HUES64 (cell line): ENCODE measurements at regions not wholly inside any gene's neighbourhood (a gene's known extent, or its start where the extent isn't known, plus 50 kb on each side); places are given as distances from the start of the nearest gene placed in this dataset.

Experiments used
- H3K27ac ChIP-seq: 2 replicates; pipeline ENCODE4 v1.7.0; 2013; ENCODE audit warnings: low read depth, low read length, inconsistent platforms
- H3K27me3 ChIP-seq: 2 replicates; pipeline ENCODE4 v1.6.1; 2013; ENCODE audit warnings: mild to moderate bottlenecking, low read length; ENCODE audit not compliant: insufficient read depth
- H3K36me3 ChIP-seq: 2 replicates; pipeline ENCODE4 v1.6.1; 2013; ENCODE audit warnings: mild to moderate bottlenecking, low read length; ENCODE audit not compliant: insufficient read depth
- H3K4me1 ChIP-seq: 2 replicates; pipeline ENCODE4 v1.6.1; 2013; ENCODE audit warnings: mild to moderate bottlenecking, low read length, moderate library complexity; ENCODE audit not compliant: insufficient read depth
- H3K4me3 ChIP-seq: 2 replicates; pipeline ENCODE4 v1.5.1; 2013; ENCODE audit warnings: mild to moderate bottlenecking, low read length, moderate library complexity
- H3K9ac ChIP-seq: 2 replicates; pipeline ENCODE4 v1.6.1; 2013; ENCODE audit warnings: mild to moderate bottlenecking, low read depth, low read length
- H3K9me3 ChIP-seq: 2 replicates; pipeline ENCODE4 v1.6.1; 2013; ENCODE audit warnings: low read depth, low read length; ENCODE audit not compliant: insufficient read depth
- WGBS: fragments of 150-250, 120-280 bp; methylation state at CpG from one replicate; pipeline ENCODE4 v1.1.7; 2013; ENCODE audit warnings: missing lambda C conversion rate; 5-methylcytosine and 5-hydroxymethylcytosine counted together

DNA sequence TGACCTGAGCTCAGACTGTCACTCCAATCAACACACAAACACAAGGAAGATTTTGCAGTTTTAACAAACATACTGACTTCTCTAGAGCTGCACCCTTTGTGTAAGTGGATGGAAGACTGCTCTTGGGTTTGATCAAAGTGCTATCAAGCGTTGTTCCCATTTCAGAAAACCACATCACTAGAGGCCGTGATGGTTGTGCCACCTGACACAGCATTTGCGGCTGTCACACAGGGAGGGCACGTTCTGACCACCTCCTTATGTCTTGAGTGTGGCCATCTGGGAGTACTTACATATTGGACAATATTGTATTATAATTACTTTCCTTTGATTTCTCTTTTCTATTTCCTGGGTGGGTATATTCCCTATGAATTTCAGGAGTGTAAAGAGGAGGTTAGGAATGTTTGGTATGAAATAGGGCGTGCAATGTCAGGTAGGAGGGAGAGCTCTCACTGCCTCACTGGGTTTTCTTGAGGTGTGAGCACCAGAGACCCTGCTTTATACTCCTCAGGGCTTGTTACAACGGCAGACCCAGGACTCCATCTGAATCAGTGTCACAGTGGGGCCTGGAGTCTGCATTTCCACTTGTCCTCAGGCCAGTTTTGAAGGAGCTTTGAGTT is 74.3 kb downstream of the SYNE3 start:
- Histone ChIP-seq H3K27ac (no peak overlapping the region), H3K4me1 (peaks cover 4% of the 10 kb centered on the region; the same call in 1 of the 2 replicates), H3K36me3 (no peaks in the 10 kb centered on the region), H3K4me3 (no peak overlapping the region), H3K27me3 (no peaks in the 10 kb centered on the region), H3K9me3 (no peaks in the 10 kb centered on the region), H3K9ac (no peak overlapping the region)
- WGBS = 81% methylated on average over 6 of the region's 6 CpGs

DNA sequence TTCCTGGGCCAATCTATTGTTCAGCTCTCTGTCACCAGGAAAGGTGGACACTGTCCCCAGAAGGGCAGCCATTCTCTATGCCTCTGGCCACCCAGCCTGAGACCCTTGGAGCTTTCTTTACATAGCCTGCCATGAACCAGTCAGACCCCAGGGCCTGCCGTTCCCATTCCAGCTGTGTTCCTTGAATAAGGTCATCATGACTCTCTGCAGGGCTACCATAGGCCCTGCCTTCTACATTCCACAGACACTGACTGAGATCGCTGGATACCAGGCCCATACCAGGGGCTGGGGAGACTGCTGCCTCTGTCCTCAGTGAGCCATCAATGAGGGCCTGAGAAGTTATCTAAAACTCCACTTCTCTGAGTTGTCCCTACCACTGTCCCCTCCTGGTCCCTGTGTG is 75.5 kb downstream of the SYNE3 start:
- H3K27me3 ChIP-seq = no peaks in the 10 kb centered on the region
- no peak overlapping the region for H3K4me3 ChIP-seq
- 51% methylated on average over 2 of the region's 2 CpGs for WGBS
- H3K4me1 ChIP-seq = peaks cover 4% of the 10 kb centered on the region; the same call in 1 of the 2 replicates
- H3K9me3 ChIP-seq = no peaks in the 10 kb centered on the region
- no peaks in the 10 kb centered on the region for H3K36me3 ChIP-seq
- H3K9ac ChIP-seq = no peak overlapping the region
- no peak overlapping the region for H3K27ac ChIP-seq

- peaks cover 4% of the 10 kb centered on the region; the same call in 1 of the 2 replicates for H3K4me1 ChIP-seq
- no peaks in the 10 kb centered on the region for H3K36me3 ChIP-seq
- H3K27me3 ChIP-seq = no peaks in the 10 kb centered on the region
- H3K9ac ChIP-seq = no peak overlapping the region
- 0 out of 2 replicates have a peak, but pooled peaks cover 4% of the 10 kb centered on the region for H3K9me3 ChIP-seq
- WGBS = 89% methylated on average over 5 of the region's 5 CpGs
- no peak overlapping the region for H3K27ac ChIP-seq
- no peak overlapping the region for H3K4me3 ChIP-seq
Observed at GRCh38 chr14:95440496-95440895, 76.0 kb downstream of the SYNE3 start.

DNA sequence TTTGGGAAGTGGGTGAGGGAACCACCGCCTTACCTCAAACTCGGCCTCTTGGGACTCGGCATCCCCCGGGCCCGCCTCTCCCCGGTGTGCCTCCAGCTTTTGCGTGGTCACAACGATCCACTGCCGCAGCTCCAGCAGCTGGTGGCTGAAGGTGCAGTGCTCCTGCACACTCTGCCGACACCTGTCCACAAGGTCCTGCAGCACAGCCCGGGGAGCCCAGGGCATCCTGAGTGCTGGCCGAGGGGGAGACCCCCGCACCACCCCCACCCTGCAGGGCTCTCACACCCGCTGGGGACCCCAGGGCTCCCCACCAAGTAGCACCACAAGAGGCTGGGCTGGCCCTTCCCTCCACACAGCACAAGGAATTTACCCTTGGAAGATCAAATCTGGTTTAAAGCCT is 76.6 kb downstream of the SYNE3 start:
- H3K4me3 ChIP-seq = no peak overlapping the region
- H3K27ac ChIP-seq = no peak overlapping the region
- 95% methylated on average over 14 of the region's 14 CpGs for WGBS
- H3K36me3 ChIP-seq = no peaks in the 10 kb centered on the region
- H3K9me3 ChIP-seq = 0 out of 2 replicates have a peak, but pooled peaks cover 4% of the 10 kb centered on the region
- H3K4me1 ChIP-seq = peaks cover 4% of the 10 kb centered on the region; the same call in 1 of the 2 replicates
- no peaks in the 10 kb centered on the region for H3K27me3 ChIP-seq
- H3K9ac ChIP-seq = no peak overlapping the region

GRCh38 chr14:95437715-95438114 is 78.7 kb downstream of the SYNE3 start:
- Histone ChIP-seq H3K36me3 (no peaks in the 10 kb centered on the region), H3K9ac (no peak overlapping the region), H3K9me3 (0 out of 2 replicates have a peak, but pooled peaks cover 4% of the 10 kb centered on the region), H3K4me1 (peaks cover 4% of the 10 kb centered on the region; the same call in 1 of the 2 replicates), H3K4me3 (no peak overlapping the region), H3K27ac (no peak overlapping the region), H3K27me3 (no peaks in the 10 kb centered on the region)
- 79% methylated on average over 5 of the region's 5 CpGs for WGBS

DNA sequence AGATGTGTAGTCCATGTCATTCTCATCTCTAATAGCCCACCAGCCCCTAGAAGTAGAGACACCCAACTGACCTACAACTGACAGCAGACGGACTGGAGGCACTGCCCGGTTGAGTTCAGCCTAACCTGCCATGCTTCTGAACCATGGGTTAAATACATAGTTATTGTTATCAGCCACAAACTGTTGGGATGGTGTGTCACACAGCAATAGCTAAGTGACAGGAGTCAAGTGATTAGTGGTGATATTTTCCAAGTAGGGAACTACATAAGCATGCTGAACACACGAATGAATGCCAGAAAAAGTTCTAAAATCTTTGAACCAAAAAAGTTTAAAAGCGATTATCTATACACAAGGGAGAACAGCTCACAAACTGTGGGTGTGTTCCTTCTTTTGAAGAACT is 80.1 kb downstream of the SYNE3 start:
- no peak overlapping the region for H3K27ac ChIP-seq
- 95% methylated on average over 4 of the region's 4 CpGs for WGBS
- H3K4me3 ChIP-seq = no peak overlapping the region
- no peak overlapping the region for H3K9ac ChIP-seq
- no peaks in the 10 kb centered on the region for H3K36me3 ChIP-seq
- H3K9me3 ChIP-seq = 0 out of 2 replicates have a peak, but pooled peaks cover 4% of the 10 kb centered on the region
- no peaks in the 10 kb centered on the region for H3K27me3 ChIP-seq
- H3K4me1 ChIP-seq = peaks cover 4% of the 10 kb centered on the region; the same call in 1 of the 2 replicates

- Histone ChIP-seq H3K4me1 (no peaks in the 10 kb centered on the region), H3K4me3 (no peak overlapping the region), H3K27ac (no peak overlapping the region), H3K9ac (no peak overlapping the region), H3K9me3 (0 out of 2 replicates have a peak, but pooled peaks cover 4% of the 10 kb centered on the region), H3K27me3 (no peaks in the 10 kb centered on the region), H3K36me3 (no peaks in the 10 kb centered on the region)
- 85% methylated on average over 1 of the region's 1 CpG for WGBS
Observed at GRCh38 chr14:95434121-95434520, 82.3 kb downstream of the SYNE3 start.

DNA sequence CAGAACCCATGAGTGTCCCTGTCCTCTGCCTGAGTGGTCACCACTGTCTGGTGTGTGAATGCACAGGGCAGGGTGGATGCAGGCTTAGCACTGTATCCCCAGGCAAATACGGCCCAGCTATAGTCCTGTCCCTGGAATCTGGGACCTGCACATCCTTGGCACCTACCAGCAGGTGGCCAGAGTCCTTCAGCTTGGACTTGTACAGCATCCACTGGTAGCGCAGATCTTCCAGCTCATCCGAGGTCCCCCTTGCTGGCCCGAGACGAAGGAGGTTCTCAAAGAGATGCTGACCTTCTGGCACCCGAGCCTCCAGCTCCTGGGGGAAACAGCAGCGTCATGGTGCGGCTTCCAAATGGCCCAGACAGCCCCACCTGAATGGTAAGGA is 83.4 kb downstream of the SYNE3 start:
- Histone ChIP-seq H3K36me3 (no peaks in the 10 kb centered on the region), H3K27ac (no peak overlapping the region)

GRCh38 chr14:95432144-95433093 is 84.0 kb downstream of the SYNE3 start:
- no peak overlapping the region for H3K9ac ChIP-seq
- no peak overlapping the region for H3K27ac ChIP-seq

More for the DNA sequence above, 83.4 kb downstream of the SYNE3 start:
- H3K27me3 ChIP-seq = no peaks in the 10 kb centered on the region
- H3K9me3 ChIP-seq = 0 out of 2 replicates have a peak, but pooled peaks cover 4% of the 10 kb centered on the region
- WGBS = 92% methylated on average over 8 of the region's 8 CpGs
- no peak overlapping the region for H3K9ac ChIP-seq
- H3K4me1 ChIP-seq = no peaks in the 10 kb centered on the region
- no peak overlapping the region for H3K4me3 ChIP-seq

GRCh38 chr14:95431199-95432143 is 85.0 kb downstream of the SYNE3 start:
- no peak overlapping the region for H3K27ac ChIP-seq
- 71% methylated on average over 17 of the region's 17 CpGs for WGBS
- H3K9ac ChIP-seq = no peak overlapping the region
- no peaks in the 10 kb centered on the region for H3K36me3 ChIP-seq
- no peaks in the 10 kb centered on the region for H3K4me1 ChIP-seq
- H3K27me3 ChIP-seq = no peaks in the 10 kb centered on the region
- H3K9me3 ChIP-seq = 0 out of 2 replicates have a peak, but pooled peaks cover 4% of the 10 kb centered on the region
- no peak overlapping the region for H3K4me3 ChIP-seq

More at GRCh38 chr14:95432144-95433093, 84.0 kb downstream of the SYNE3 start:
- Histone ChIP-seq H3K4me3 (no peak overlapping the region), H3K27me3 (no peaks in the 10 kb centered on the region), H3K36me3 (no peaks in the 10 kb centered on the region), H3K4me1 (no peaks in the 10 kb centered on the region), H3K9me3 (0 out of 2 replicates have a peak, but pooled peaks cover 4% of the 10 kb centered on the region)
- WGBS = 45% methylated on average over 19 of the region's 20 CpGs
